Right lobe of liver (tissue), 6 donors: ENCODE measurements at regions not wholly inside any gene's neighbourhood (a gene's known extent, or its start where the extent isn't known, plus 50 kb on each side); places are given as distances from the start of the nearest gene placed in this dataset.

ENCODE experiments used
- ATAC-seq, 4 donors: fragments of 200-7000 bp; cut with Tn5 transposase; one replicate each; pipeline ENCODE4 v1.9.1; 2020; ENCODE audit warnings: mild to moderate bottlenecking in 4 of 4, moderate library complexity in 4 of 4
- DNase-seq, 3 donors: peaks; one replicate each; pipeline ENCODE4 v3.0.0-alpha.2; 2020
- H3K27ac ChIP-seq, 3 donors: fragments of 200-600 bp; one replicate each; pipeline ENCODE4 v1.8.0; 2022
- H3K27me3 ChIP-seq, 2 donors: fragments of 200-600 bp; one replicate each; pipeline ENCODE4 v1.8.0; 2022
- H3K36me3 ChIP-seq, 4 donors: fragments of 200-600 bp; sonication (generic) in 1 of 4; one replicate each; pipeline versions ENCODE4 v1.5.1 to v1.8.0; 2017 to 2022; ENCODE audit warnings: control low read depth in 1 of 4
- H3K4me1 ChIP-seq, 4 donors: fragments of 200-600 bp; sonication (generic) in 1 of 4; one replicate each; pipeline versions ENCODE4 v1.5.1 to v1.8.0; 2017 to 2022; ENCODE audit warnings: control low read depth in 1 of 4
- H3K4me3 ChIP-seq, 3 donors: fragments of 200-600 bp; one replicate each; pipeline ENCODE4 v1.8.0; 2022
- H3K9me3 ChIP-seq, 4 donors: fragments of 200-600 bp; sonication (generic) in 1 of 4; one replicate each; pipeline versions ENCODE4 v1.5.1 to v1.8.0; 2017 to 2022; ENCODE audit warnings: control low read depth in 1 of 4
- CTCF ChIP-seq, 4 donors: fragments of 200-600 bp in 3 of 4; fragments of 450-650 bp in 1 of 4; IDR thresholded peaks; one replicate each; pipeline versions ENCODE4 v1.5.1 to v1.8.0; 2016 to 2022; ENCODE audit warnings: antibody characterized with exemption in 4 of 4, mild to moderate bottlenecking in 2 of 4
- POLR2A ChIP-seq: fragments of 450-650 bp; IDR thresholded peaks from one replicate; pipeline ENCODE4 v1.6.1; 2017; ENCODE audit warnings: antibody characterized with exemption, mild to moderate bottlenecking
- WGBS: methylation state at CpG from one replicate; pipeline ENCODE4 v1.1.6; 2018; ENCODE audit warnings: low coverage, low lambda C conversion rate; ENCODE audit not compliant: insufficient coverage; ENCODE audit errors: missing lambda C conversion rate; 5-methylcytosine and 5-hydroxymethylcytosine counted together
- intact Hi-C, 2 donors: fragments of 100-400 bp; cut with DNase I; formaldehyde crosslinking; loops; one replicate each; pipeline versions ENCODE4 v1.11.2 to v1.14.1; 2022
- donor health status: DM: no; HTN: yes; CAD: no.
- donor health status: DM: no; HTN: no; CAD: no.
- donor health status: DM: no; HTN: no; CAD: no.
- donor health status: DM: no; HTN: yes; CAD: no.
- donor health status: DM: no; HTN: yes; CAD: no.

GRCh38 chr6:71197780-71198179 lies 90.8 kb upstream of the OGFRL1 start:
- DNase-seq (no peak), ATAC-seq (no peak)
- Histone ChIP-seq H3K9me3 (no peaks in the 10 kb centered on the region), H3K4me3 (no peak overlapping the region), H3K4me1 (no peaks in the 10 kb centered on the region), H3K36me3 (no peaks in the 10 kb centered on the region), H3K27ac (no peak overlapping the region), H3K27me3 (no peaks in the 10 kb centered on the region)
- WGBS: 100% methylated on average over 1 of the region's 1 CpG
- no peak for TF ChIP-seq CTCF (IDR thresholded peaks at IDR 0.05)
- TF ChIP-seq POLR2A: no peak
- intact Hi-C loops: no loop called here

- no peaks in the 10 kb centered on the region for H3K36me3 ChIP-seq
- DNase-seq (no peak), ATAC-seq (no peak)
- H3K27me3 ChIP-seq: no peaks in the 10 kb centered on the region
- H3K27ac ChIP-seq: no peak overlapping the region
- 94% methylated on average over 2 of the region's 2 CpGs for WGBS
- H3K9me3 ChIP-seq: no peaks in the 10 kb centered on the region
- no peak overlapping the region for H3K4me3 ChIP-seq
- intact Hi-C loops: no loop called here
- no peak for TF ChIP-seq POLR2A
- no peak for TF ChIP-seq CTCF (IDR thresholded peaks at IDR 0.05)
- no peaks in the 10 kb centered on the region for H3K4me1 ChIP-seq
These were observed 89.7 kb upstream of the OGFRL1 start for GRCh38 chr6:71198908-71199307.

- Histone ChIP-seq H3K27me3 (no peaks in the 10 kb centered on the region), H3K4me3 (no peak overlapping the region), H3K4me1 (no peaks in the 10 kb centered on the region), H3K27ac (no peak overlapping the region), H3K36me3 (no peaks in the 10 kb centered on the region), H3K9me3 (no peaks in the 10 kb centered on the region)
- intact Hi-C loops: no loop called here
- WGBS: 82% methylated on average over 2 of the region's 2 CpGs
- no peak for ATAC-seq
- DNase-seq: no peak
- TF ChIP-seq POLR2A: no peak
- TF ChIP-seq CTCF (IDR thresholded peaks at IDR 0.05): no peak
These were observed 88.9 kb upstream of the OGFRL1 start for GRCh38 chr6:71199736-71200135.

- Histone ChIP-seq H3K27ac (no peak overlapping the region), H3K9me3 (no peaks in the 10 kb centered on the region), H3K4me1 (no peaks in the 10 kb centered on the region), H3K27me3 (no peaks in the 10 kb centered on the region), H3K4me3 (no peak overlapping the region), H3K36me3 (no peaks in the 10 kb centered on the region)
- intact Hi-C loops: no loop called here
- DNase-seq (no peak), ATAC-seq (no peak)
- WGBS: 55% methylated on average over 2 of the region's 2 CpGs
- no peak for TF ChIP-seq CTCF (IDR thresholded peaks at IDR 0.05)
- TF ChIP-seq POLR2A: no peak
These were observed 85.4 kb upstream of the OGFRL1 start for GRCh38 chr6:71203206-71203605.

GRCh38 chr6:71204741-71205140 lies 83.9 kb upstream of the OGFRL1 start:
- Histone ChIP-seq H3K36me3 (no peaks in the 10 kb centered on the region), H3K27me3 (no peaks in the 10 kb centered on the region), H3K9me3 (no peaks in the 10 kb centered on the region), H3K4me1 (no peaks in the 10 kb centered on the region), H3K27ac (no peak overlapping the region), H3K4me3 (no peak overlapping the region)
- intact Hi-C loops: no loop called here
- WGBS: 85% methylated on average over 6 of the region's 6 CpGs
- no peak for TF ChIP-seq POLR2A
- no peak for TF ChIP-seq CTCF (IDR thresholded peaks at IDR 0.05)
- ATAC-seq: no peak
- no peak for DNase-seq
